ENCODE measurements at regions not wholly inside any gene's neighbourhood (a gene's known extent, or its start where the extent isn't known, plus 50 kb on each side); places are given as distances from the start of the nearest gene placed in this dataset.

- CTCF ChIA-PET: no interaction called here
Observed at GRCh38 chrX:485368-485767, 98.7 kb upstream of the PPP2R3B start.

GRCh38 chrX:486325-486724, 99.6 kb upstream of the PPP2R3B start:
- Histone ChIP-seq H3K4me3 (ENCODE audit: low read depth in 2 of 2, low read length in 1 of 2) (no peak overlapping the region), H4K20me1 (ENCODE audit: insufficient read depth) (no peaks in the 10 kb centered on the region), H3K36me3 (replicated peaks in 1 of 2; ENCODE audit: control insufficient read depth in 1 of 2, insufficient read depth in 2 of 2, low read length in 1 of 2) (no peaks in the 10 kb centered on the region), H3K27me3 (ENCODE audit: insufficient read depth) (0 out of 2 replicates have a peak, but pooled peaks cover 12% of the 10 kb centered on the region), H3F3A (replicated peaks; ENCODE audit: insufficient read depth) (no peaks in the 10 kb centered on the region), H3K27ac (ENCODE audit: low read depth in 2 of 2, low read length in 1 of 2) (no peak overlapping the region), H3K9me3 (no peaks in the 10 kb centered on the region), H2AFZ (ENCODE audit: low read depth) (no peak overlapping the region), H3K79me2 (ENCODE audit: insufficient read depth) (no peaks in the 10 kb centered on the region), H3K4me1 (ENCODE audit: control insufficient read depth in 1 of 2, insufficient read depth in 2 of 2, low read depth in 1 of 2, low read length in 1 of 2) (no peaks in the 10 kb centered on the region), H3K4me2 (no peak overlapping the region), H3K9ac (no peak overlapping the region), H3K9me2 (no peaks in the 10 kb centered on the region)
- no peak for DNase-seq
- ChIA-PET POLR2A (no interaction called here), CTCF (no interaction called here)
- 30% methylated on average over 4 of the region's 4 CpGs for WGBS (ENCODE audit: low lambda C conversion rate)
- TF ChIP-seq MAX (IDR thresholded peaks at IDR 0.05; ENCODE audit: low read depth) (no peak), RXRA (IDR thresholded peaks at IDR 0.05; ENCODE audit: borderline replicate concordance, low read depth) (no peak), GABPA (IDR thresholded peaks at IDR 0.05; ENCODE audit: low read depth) (no peak), RAD21 (IDR thresholded peaks at IDR 0.05; ENCODE audit: low read length) (no peak), SMC3 (IDR thresholded peaks at IDR 0.05; ENCODE audit: low read depth, low read length) (no peak), TEAD4 (IDR thresholded peaks at IDR 0.05; ENCODE audit: borderline replicate concordance, insufficient read depth) (no peak), ELF1 (IDR thresholded peaks at IDR 0.05) (no peak), RCOR1 (IDR thresholded peaks at IDR 0.05; ENCODE audit: low read length) (no peak), NFIC (IDR thresholded peaks at IDR 0.05; ENCODE audit: borderline replicate concordance) (no peak), EZH2phosphoT487 (IDR thresholded peaks at IDR 0.05; ENCODE audit: borderline replicate concordance, low read depth) (no peak), JUND (IDR thresholded peaks at IDR 0.05) (no peak), ZBTB33 (IDR thresholded peaks at IDR 0.05; ENCODE audit: borderline replicate concordance, low read depth) (no peak)
- TF ChIP-seq, protein P1, sequence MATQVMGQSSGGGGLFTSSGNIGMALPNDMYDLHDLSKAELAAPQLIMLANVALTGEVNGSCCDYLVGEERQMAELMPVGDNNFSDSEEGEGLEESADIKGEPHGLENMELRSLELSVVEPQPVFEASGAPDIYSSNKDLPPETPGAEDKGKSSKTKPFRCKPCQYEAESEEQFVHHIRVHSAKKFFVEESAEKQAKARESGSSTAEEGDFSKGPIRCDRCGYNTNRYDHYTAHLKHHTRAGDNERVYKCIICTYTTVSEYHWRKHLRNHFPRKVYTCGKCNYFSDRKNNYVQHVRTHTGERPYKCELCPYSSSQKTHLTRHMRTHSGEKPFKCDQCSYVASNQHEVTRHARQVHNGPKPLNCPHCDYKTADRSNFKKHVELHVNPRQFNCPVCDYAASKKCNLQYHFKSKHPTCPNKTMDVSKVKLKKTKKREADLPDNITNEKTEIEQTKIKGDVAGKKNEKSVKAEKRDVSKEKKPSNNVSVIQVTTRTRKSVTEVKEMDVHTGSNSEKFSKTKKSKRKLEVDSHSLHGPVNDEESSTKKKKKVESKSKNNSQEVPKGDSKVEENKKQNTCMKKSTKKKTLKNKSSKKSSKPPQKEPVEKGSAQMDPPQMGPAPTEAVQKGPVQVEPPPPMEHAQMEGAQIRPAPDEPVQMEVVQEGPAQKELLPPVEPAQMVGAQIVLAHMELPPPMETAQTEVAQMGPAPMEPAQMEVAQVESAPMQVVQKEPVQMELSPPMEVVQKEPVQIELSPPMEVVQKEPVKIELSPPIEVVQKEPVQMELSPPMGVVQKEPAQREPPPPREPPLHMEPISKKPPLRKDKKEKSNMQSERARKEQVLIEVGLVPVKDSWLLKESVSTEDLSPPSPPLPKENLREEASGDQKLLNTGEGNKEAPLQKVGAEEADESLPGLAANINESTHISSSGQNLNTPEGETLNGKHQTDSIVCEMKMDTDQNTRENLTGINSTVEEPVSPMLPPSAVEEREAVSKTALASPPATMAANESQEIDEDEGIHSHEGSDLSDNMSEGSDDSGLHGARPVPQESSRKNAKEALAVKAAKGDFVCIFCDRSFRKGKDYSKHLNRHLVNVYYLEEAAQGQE (IDR thresholded peaks at IDR 0.05; ENCODE audit: low read depth, low read length): no peak
- TF ChIP-seq, protein P2, sequence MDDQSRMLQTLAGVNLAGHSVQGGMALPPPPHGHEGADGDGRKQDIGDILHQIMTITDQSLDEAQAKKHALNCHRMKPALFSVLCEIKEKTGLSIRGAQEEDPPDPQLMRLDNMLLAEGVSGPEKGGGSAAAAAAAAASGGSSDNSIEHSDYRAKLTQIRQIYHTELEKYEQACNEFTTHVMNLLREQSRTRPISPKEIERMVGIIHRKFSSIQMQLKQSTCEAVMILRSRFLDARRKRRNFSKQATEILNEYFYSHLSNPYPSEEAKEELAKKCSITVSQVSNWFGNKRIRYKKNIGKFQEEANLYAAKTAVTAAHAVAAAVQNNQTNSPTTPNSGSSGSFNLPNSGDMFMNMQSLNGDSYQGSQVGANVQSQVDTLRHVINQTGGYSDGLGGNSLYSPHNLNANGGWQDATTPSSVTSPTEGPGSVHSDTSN (IDR thresholded peaks at IDR 0.05): no peak

More at GRCh38 chrX:485368-485767, 98.7 kb upstream of the PPP2R3B start:
- H3K36me3 ChIP-seq (replicated peaks in 1 of 2; ENCODE audit: control insufficient read depth in 1 of 2, insufficient read depth in 2 of 2, low read length in 1 of 2): no peaks in the 10 kb centered on the region
- no peak for DNase-seq
- POLR2A ChIA-PET: no interaction called here
- no peak overlapping the region for H3K9ac ChIP-seq
- H3K4me2 ChIP-seq: no peak overlapping the region
- no peak overlapping the region for H3K4me3 ChIP-seq (ENCODE audit: low read depth in 2 of 2, low read length in 1 of 2)
- no peak overlapping the region for H2AFZ ChIP-seq (ENCODE audit: low read depth)
- TF ChIP-seq MXI1 (IDR thresholded peaks at IDR 0.05; ENCODE audit: low read depth, low read length) (no peak), FOXJ3 (CRISPR knock-in tag; IDR thresholded peaks at IDR 0.05) (no peak), RXRA (IDR thresholded peaks at IDR 0.05; ENCODE audit: borderline replicate concordance, low read depth) (no peak), RAD21 (IDR thresholded peaks at IDR 0.05; ENCODE audit: low read length) (no peak), ZBTB33 (IDR thresholded peaks at IDR 0.05; ENCODE audit: borderline replicate concordance, low read depth) (no peak), GATA2 (CRISPR knock-in tag; IDR thresholded peaks at IDR 0.05) (no peak), NRF1 (IDR thresholded peaks at IDR 0.05; ENCODE audit: low read depth, low read length) (no peak), TEAD4 (IDR thresholded peaks at IDR 0.05; ENCODE audit: borderline replicate concordance, insufficient read depth) (no peak), RFX5 (IDR thresholded peaks at IDR 0.05; ENCODE audit: low read length) (no peak), EP300 (IDR thresholded peaks at IDR 0.05; ENCODE audit: borderline replicate concordance in 1 of 2, low read depth in 1 of 2, low read length in 1 of 2) (no peak)
- 43% methylated on average over 13 of the region's 13 CpGs for WGBS (ENCODE audit: low lambda C conversion rate)
- H3K27me3 ChIP-seq (ENCODE audit: insufficient read depth): 0 out of 2 replicates have a peak, but pooled peaks cover 12% of the 10 kb centered on the region
- H3K79me2 ChIP-seq (ENCODE audit: insufficient read depth): no peaks in the 10 kb centered on the region
- H3K9me2 ChIP-seq: no peaks in the 10 kb centered on the region
- H3K4me1 ChIP-seq (ENCODE audit: control insufficient read depth in 1 of 2, insufficient read depth in 2 of 2, low read depth in 1 of 2, low read length in 1 of 2): no peaks in the 10 kb centered on the region
- no peaks in the 10 kb centered on the region for H4K20me1 ChIP-seq (ENCODE audit: insufficient read depth)
- H3K27ac ChIP-seq (ENCODE audit: low read depth in 2 of 2, low read length in 1 of 2): no peak overlapping the region
- H3K9me3 ChIP-seq: no peaks in the 10 kb centered on the region
- H3F3A ChIP-seq (replicated peaks; ENCODE audit: insufficient read depth): no peaks in the 10 kb centered on the region
